IMR-90 (cell line): ENCODE measurements at regions not wholly inside any gene's neighbourhood (a gene's known extent, or its start where the extent isn't known, plus 50 kb on each side); places are given as distances from the start of the nearest gene placed in this dataset.
"Not testable (repeated sequence)": the region's sequence is repeated elsewhere in the genome, so short reads cannot be mapped to it uniquely, and the experiment has no call there.

Source experiments
- BHLHE40 ChIP-seq: fragments of 150-350 bp; IDR thresholded peaks from 2 replicates; pipeline ENCODE4 v1.6.1; 2016; ENCODE audit warnings: mild to moderate bottlenecking, low read depth, low read length
- CEBPB ChIP-seq: IDR thresholded peaks from 2 replicates; pipeline ENCODE4 v1.6.1; 2012; ENCODE audit warnings: low read depth, low read length, improper control_type of control experiment
- CHD1 ChIP-seq: IDR thresholded peaks from 2 replicates; pipeline ENCODE4 v1.6.1; 2012; ENCODE audit warnings: low read depth, low read length, improper control_type of control experiment
- CTCF ChIP-seq: conservative IDR thresholded peaks from 2 replicates; pipeline ENCODE4 v1.5.1; 2012; ENCODE audit warnings: mild to moderate bottlenecking, low read depth, low read length, improper control_type of control experiment
- ELK1 ChIP-seq: fragments of 150-350 bp; IDR thresholded peaks from 2 replicates; pipeline ENCODE4 v1.6.1; 2016; ENCODE audit warnings: low read depth, mild to moderate bottlenecking, low read length, moderate library complexity, borderline replicate concordance
- FOS ChIP-seq: fragments of 150-350 bp; IDR thresholded peaks from 2 replicates; pipeline ENCODE4 v1.6.1; 2016; ENCODE audit warnings: low read depth, low read length
- MAFK ChIP-seq: IDR thresholded peaks from 2 replicates; pipeline ENCODE4 v1.6.1; 2012; ENCODE audit warnings: low read depth, low read length, improper control_type of control experiment
- NFE2L2 ChIP-seq: fragments of 150-350 bp; IDR thresholded peaks from 2 replicates; pipeline ENCODE4 v1.6.1; 2016; ENCODE audit warnings: low read depth, mild to moderate bottlenecking, low read length
- POLR2A ChIP-seq: IDR thresholded peaks from 2 replicates; pipeline ENCODE4 v1.6.1; 2012; ENCODE audit warnings: mild to moderate bottlenecking, low read depth, low read length
- RAD21 ChIP-seq: IDR thresholded peaks from 2 replicates; pipeline ENCODE4 v1.6.1; 2012; ENCODE audit warnings: low read length, improper control_type of control experiment
- RFX5 ChIP-seq: IDR thresholded peaks from 2 replicates; pipeline ENCODE4 v1.8.0; 2012; ENCODE audit warnings: low read depth, mild to moderate bottlenecking, low read length, moderate library complexity
- TF ChIP-seq, protein P1 (sequence below): fragments of 150-350 bp; IDR thresholded peaks from 2 replicates; pipeline ENCODE4 v1.6.1; 2017; ENCODE audit warnings: mild to moderate bottlenecking, antibody characterized with exemption, low read length, low read depth

DNA sequence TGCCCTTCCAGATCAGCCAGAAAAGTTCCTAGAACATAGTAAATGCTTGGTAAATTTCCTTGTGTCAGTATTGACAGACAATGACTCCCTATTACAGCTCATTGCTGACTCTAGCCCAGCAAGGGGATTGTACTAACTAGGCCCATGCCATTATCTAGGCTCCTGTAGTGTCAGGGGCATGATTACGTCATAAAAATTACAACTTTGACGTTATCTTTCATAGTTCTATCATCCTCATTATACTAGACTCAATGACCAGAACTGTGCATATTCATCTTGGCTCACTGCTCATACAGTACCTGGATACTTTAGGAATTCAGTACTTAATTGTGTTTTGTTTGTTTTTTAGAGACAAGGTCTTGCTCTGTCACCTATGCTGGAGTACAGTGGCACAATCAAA lies 118.7 kb downstream of the OR52B4 start:
- TF ChIP-seq ELK1, CTCF, BHLHE40, CHD1, MAFK, RFX5, RAD21, CEBPB, POLR2A, NFE2L2, FOS: not testable (repeated sequence)
- TF ChIP-seq, protein P1, sequence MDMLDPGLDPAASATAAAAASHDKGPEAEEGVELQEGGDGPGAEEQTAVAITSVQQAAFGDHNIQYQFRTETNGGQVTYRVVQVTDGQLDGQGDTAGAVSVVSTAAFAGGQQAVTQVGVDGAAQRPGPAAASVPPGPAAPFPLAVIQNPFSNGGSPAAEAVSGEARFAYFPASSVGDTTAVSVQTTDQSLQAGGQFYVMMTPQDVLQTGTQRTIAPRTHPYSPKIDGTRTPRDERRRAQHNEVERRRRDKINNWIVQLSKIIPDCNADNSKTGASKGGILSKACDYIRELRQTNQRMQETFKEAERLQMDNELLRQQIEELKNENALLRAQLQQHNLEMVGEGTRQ: not testable (repeated sequence)
